ENCODE measurements at regions not wholly inside any gene's neighbourhood (a gene's known extent, or its start where the extent isn't known, plus 50 kb on each side); places are given as distances from the start of the nearest gene placed in this dataset.

DNA sequence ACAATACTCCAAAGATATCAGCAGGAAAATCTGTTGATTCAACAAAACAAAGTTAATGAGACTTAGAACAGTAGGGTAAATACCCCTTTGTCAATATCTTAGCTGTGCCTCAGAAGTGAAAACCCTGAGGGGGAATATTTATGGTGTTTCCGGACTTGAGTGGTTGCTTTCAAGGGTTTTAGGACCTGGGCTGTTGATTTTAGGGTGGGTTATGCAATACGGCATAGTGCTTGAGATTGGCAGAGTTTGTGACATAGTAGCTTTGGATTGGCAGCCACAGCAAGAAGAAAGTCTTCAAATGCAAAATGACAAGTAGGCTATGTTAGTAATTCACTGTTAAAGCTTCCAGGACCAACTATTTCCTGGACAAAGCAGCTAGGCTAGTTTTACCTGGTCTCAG is 826.3 kb upstream of the CDH2 start:
- 93 to 100% methylated on average over 2 of the region's 2 CpGs for WGBS, 2 experiments (ENCODE audit: insufficient coverage in 2 of 2)
- H3K27ac ChIP-seq (ENCODE audit: low read depth, low read length, severe bottlenecking): no peak overlapping the region

DNA sequence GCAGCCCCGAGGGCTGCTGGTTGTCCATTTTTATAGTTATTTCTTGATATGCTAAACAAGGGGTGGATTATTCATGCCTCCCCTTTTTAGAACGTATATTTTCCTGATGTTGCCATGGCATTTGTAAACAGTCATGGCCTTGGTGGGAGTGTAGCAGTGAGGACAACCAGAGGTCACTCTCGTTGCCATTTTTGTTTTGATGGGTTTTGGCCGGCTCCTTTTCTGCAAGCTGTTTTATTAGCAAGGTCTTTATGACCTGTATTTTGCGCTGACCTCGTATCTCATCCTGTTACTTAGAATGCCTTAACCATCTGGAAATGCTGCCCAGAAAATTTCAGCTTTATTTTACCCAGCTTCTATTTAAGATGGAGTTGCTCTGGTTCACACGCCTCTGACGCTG is 825.8 kb upstream of the CDH2 start:
- Histone ChIP-seq H3K9me3 (ENCODE audit: control insufficient read depth, low read length) (peaks cover under 1% of the 10 kb centered on the region), H3K27ac (ENCODE audit: low read depth, low read length, severe bottlenecking) (no peak overlapping the region), H3K36me3 (ENCODE audit: control insufficient read depth, insufficient read depth, low read length) (no peaks in the 10 kb centered on the region), H3K4me1 (ENCODE audit: control insufficient read depth, insufficient read depth, low read length, poor library complexity, severe bottlenecking) (peaks cover 6% of the 10 kb centered on the region), H3K4me3 (ENCODE audit: extremely low read depth, insufficient read depth, low read length, poor library complexity, severe bottlenecking) (no peak overlapping the region)
- 82 to 90% methylated on average over 2 to 3 of the region's 8 CpGs for WGBS, 2 experiments (ENCODE audit: insufficient coverage in 2 of 2)

More for the DNA sequence above, 826.3 kb upstream of the CDH2 start:
- H3K9me3 ChIP-seq (ENCODE audit: control insufficient read depth, low read length): peaks cover 5% of the 10 kb centered on the region
- peaks cover 6% of the 10 kb centered on the region for H3K4me1 ChIP-seq (ENCODE audit: control insufficient read depth, insufficient read depth, low read length, poor library complexity, severe bottlenecking)
- no peaks in the 10 kb centered on the region for H3K36me3 ChIP-seq (ENCODE audit: control insufficient read depth, insufficient read depth, low read length)
- no peak overlapping the region for H3K4me3 ChIP-seq (ENCODE audit: extremely low read depth, insufficient read depth, low read length, poor library complexity, severe bottlenecking)

DNA sequence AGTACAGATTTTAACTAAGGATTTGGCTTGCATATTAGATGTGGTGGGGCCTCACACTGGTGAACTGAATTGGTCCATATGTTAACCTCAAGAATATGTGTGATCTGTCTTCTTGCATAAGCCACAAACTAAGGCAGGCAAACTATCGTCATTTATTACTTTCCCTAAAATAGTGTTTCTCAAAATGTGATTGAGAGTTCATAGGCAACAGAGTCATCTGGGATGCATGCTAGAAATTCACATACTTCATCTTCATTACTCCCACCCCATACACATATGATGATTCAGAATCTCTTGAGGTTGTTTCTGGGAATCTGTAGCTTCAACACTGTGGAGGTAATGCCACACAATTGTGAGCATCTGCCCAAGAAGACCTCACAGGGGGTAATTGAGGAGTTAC is 822.8 kb upstream of the CDH2 start:
- Histone ChIP-seq H3K36me3 (ENCODE audit: control insufficient read depth, insufficient read depth, low read length) (no peaks in the 10 kb centered on the region), H3K27ac (ENCODE audit: low read depth, low read length, severe bottlenecking) (no peak overlapping the region)
- no CpG with 5 or more reads among the region's 1 CpG for WGBS, 2 experiments (ENCODE audit: insufficient coverage in 2 of 2)

DNA sequence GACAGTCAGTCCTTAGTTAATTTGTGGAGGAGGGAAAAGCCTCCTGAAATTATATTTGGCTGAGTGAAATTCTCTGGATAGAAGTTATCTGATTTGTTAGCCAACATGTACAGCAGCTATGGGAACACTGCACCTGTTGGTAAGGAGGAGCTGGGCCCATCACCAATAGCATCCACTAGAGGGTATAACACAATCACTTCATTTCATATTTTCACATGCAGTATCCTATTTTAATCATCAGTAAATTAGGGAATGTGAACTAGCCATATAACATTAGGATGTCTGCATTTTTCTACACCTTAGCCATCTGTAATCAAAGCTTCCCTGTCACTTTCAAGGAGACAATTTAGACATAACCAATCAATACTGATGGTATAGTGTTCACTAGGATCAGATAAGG is 818.4 kb upstream of the CDH2 start:
- Histone ChIP-seq H3K36me3 (ENCODE audit: control insufficient read depth, insufficient read depth, low read length) (no peaks in the 10 kb centered on the region), H3K4me1 (ENCODE audit: control insufficient read depth, insufficient read depth, low read length, poor library complexity, severe bottlenecking) (no peaks in the 10 kb centered on the region), H3K9me3 (ENCODE audit: control insufficient read depth, low read length) (no peaks in the 10 kb centered on the region), H3K4me3 (ENCODE audit: extremely low read depth, insufficient read depth, low read length, poor library complexity, severe bottlenecking) (no peak overlapping the region), H3K27ac (ENCODE audit: low read depth, low read length, severe bottlenecking) (no peak overlapping the region)

More for the DNA sequence above, 822.8 kb upstream of the CDH2 start:
- Histone ChIP-seq H3K4me1 (ENCODE audit: control insufficient read depth, insufficient read depth, low read length, poor library complexity, severe bottlenecking) (peaks cover 2% of the 10 kb centered on the region), H3K4me3 (ENCODE audit: extremely low read depth, insufficient read depth, low read length, poor library complexity, severe bottlenecking) (no peak overlapping the region), H3K9me3 (ENCODE audit: control insufficient read depth, low read length) (no peaks in the 10 kb centered on the region)

DNA sequence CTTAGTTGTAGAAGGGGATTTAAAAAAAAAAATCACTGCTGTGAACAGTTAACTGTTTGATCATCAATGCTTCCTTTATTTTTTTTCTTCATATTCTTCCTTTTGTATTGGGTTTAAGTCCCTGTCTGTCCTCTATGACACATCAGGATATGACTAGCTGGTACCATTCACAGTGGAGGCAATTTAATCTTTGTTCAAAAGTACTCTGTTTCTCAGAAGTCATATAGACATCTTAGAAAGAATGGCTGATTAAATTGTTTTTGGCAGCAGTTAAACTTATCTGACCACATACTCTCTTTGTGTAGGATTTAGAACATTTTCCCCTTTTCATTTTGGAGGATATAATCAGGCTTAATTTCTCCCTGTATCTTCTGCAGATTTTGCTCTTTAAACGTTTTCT is 807.8 kb upstream of the CDH2 start:
- no CpG with 5 or more reads among the region's 1 CpG for WGBS, 2 experiments (ENCODE audit: insufficient coverage in 2 of 2)
- Histone ChIP-seq H3K4me1 (ENCODE audit: control insufficient read depth, insufficient read depth, low read length, poor library complexity, severe bottlenecking) (no peaks in the 10 kb centered on the region), H3K4me3 (ENCODE audit: extremely low read depth, insufficient read depth, low read length, poor library complexity, severe bottlenecking) (no peak overlapping the region), H3K27ac (ENCODE audit: low read depth, low read length, severe bottlenecking) (no peak overlapping the region), H3K9me3 (ENCODE audit: control insufficient read depth, low read length) (no peaks in the 10 kb centered on the region), H3K36me3 (ENCODE audit: control insufficient read depth, insufficient read depth, low read length) (no peaks in the 10 kb centered on the region)

DNA sequence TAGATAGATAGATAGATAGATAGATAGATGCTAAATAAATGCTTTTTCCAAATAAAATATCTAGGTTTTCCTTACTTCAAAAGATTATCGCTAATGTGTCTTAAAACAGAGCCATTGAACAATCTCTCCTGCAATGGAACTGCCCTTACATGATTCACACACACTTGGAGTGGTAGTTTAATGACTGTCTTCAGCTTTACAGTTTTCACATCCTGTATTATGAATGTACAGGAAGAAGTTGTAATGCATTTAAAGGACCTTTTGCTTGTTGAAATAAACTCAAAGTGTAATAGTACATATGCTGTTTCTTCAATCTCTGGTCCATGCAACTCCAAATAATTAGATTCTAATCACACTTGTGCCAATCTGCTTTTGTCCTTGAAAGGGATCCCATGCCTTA is 797.6 kb upstream of the CDH2 start:
- WGBS, 2 experiments (ENCODE audit: insufficient coverage in 2 of 2): no CpG with 5 or more reads among the region's 1 CpG
- no peaks in the 10 kb centered on the region for H3K4me1 ChIP-seq (ENCODE audit: control insufficient read depth, insufficient read depth, low read length, poor library complexity, severe bottlenecking)
- no peak overlapping the region for H3K4me3 ChIP-seq (ENCODE audit: extremely low read depth, insufficient read depth, low read length, poor library complexity, severe bottlenecking)
- H3K9me3 ChIP-seq (ENCODE audit: control insufficient read depth, low read length): no peaks in the 10 kb centered on the region
- no peak overlapping the region for H3K27ac ChIP-seq (ENCODE audit: low read depth, low read length, severe bottlenecking)
- no peaks in the 10 kb centered on the region for H3K36me3 ChIP-seq (ENCODE audit: control insufficient read depth, insufficient read depth, low read length)

DNA sequence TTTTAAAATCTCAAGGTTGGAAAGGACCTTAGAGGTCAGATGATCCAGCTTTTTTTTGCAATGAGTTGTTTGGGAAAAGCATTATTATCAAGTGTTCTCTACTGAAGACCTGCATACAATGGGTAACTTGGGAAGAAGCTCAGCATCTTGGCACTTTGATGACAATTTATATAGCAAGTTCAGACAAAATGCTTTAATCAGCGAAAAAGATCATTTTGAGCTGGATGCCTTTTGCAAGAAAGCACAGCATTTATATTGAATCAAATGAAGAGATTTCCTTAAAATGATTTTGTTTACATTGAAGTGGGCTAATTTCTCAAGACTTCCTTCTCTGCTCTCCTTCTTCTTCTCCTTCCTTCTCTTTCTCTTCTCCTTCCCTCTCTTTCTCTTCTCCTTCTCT is 796.4 kb upstream of the CDH2 start:
- WGBS, 2 experiments (ENCODE audit: insufficient coverage in 2 of 2): 88 to 100% methylated on average over 1 of the region's 1 CpG

DNA sequence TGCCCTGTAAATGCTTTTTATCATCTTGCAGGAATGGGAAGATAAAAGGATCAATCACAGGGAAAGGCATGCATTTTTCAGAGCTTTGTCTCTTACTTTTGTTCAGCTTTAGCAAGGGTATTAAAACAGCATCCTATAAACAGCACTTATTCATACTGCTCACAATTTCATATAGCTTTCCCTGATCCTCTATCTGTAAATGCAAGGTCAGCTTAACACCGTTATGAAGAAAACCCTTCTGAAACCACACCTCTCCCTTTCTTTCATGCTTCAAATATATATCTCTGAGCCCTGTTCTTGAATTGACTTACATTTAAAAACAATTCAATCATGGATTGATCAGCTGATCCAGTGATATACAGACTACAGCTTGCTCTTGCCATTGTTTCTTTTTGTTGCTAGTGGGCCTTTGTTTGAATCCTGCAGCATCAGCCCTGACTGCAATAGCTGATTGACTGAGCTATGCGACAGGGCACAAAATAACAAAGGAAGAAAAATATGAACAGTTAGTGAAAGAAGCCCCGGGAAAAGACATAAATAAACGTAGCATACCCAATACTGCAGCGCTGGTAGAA is 795.5 kb upstream of the CDH2 start:
- 89 to 92% methylated on average over 4 to 5 of the region's 5 CpGs for WGBS, 2 experiments (ENCODE audit: insufficient coverage in 2 of 2)
- Histone ChIP-seq H3K27ac (ENCODE audit: low read depth, low read length, severe bottlenecking) (no peak overlapping the region), H3K4me1 (ENCODE audit: control insufficient read depth, insufficient read depth, low read length, poor library complexity, severe bottlenecking) (no peaks in the 10 kb centered on the region), H3K9me3 (ENCODE audit: control insufficient read depth, low read length) (no peaks in the 10 kb centered on the region), H3K36me3 (ENCODE audit: control insufficient read depth, insufficient read depth, low read length) (no peaks in the 10 kb centered on the region), H3K4me3 (ENCODE audit: extremely low read depth, insufficient read depth, low read length, poor library complexity, severe bottlenecking) (no peak overlapping the region)

More for the DNA sequence above, 796.4 kb upstream of the CDH2 start:
- no peak overlapping the region for H3K4me3 ChIP-seq (ENCODE audit: extremely low read depth, insufficient read depth, low read length, poor library complexity, severe bottlenecking)
- H3K27ac ChIP-seq (ENCODE audit: low read depth, low read length, severe bottlenecking): no peak overlapping the region
- H3K36me3 ChIP-seq (ENCODE audit: control insufficient read depth, insufficient read depth, low read length): no peaks in the 10 kb centered on the region
- no peaks in the 10 kb centered on the region for H3K9me3 ChIP-seq (ENCODE audit: control insufficient read depth, low read length)
- H3K4me1 ChIP-seq (ENCODE audit: control insufficient read depth, insufficient read depth, low read length, poor library complexity, severe bottlenecking): no peaks in the 10 kb centered on the region

DNA sequence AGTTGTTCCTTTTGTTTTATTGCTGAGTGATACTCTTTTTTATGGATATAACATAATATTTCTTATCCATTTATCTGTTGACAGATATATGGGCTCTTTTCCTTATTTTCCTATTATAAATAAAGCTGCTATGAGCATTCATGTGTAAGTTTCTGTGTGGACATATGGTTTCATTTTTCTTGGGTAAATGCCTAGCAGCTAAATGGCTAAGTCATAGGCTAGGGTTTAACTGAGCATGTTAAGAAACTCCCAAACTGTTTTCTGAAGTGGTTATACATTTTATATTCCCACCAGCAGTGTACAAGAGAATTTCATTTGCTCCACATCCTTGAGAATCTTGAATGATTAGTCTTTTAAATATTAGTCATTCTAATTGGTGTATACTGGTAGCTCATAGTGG is 786.6 kb upstream of the CDH2 start:
- Histone ChIP-seq H3K4me3 (ENCODE audit: extremely low read depth, insufficient read depth, low read length, poor library complexity, severe bottlenecking) (no peak overlapping the region), H3K4me1 (ENCODE audit: control insufficient read depth, insufficient read depth, low read length, poor library complexity, severe bottlenecking) (no peaks in the 10 kb centered on the region), H3K27ac (ENCODE audit: low read depth, low read length, severe bottlenecking) (no peak overlapping the region), H3K36me3 (ENCODE audit: control insufficient read depth, insufficient read depth, low read length) (no peaks in the 10 kb centered on the region), H3K9me3 (ENCODE audit: control insufficient read depth, low read length) (no peaks in the 10 kb centered on the region)

DNA sequence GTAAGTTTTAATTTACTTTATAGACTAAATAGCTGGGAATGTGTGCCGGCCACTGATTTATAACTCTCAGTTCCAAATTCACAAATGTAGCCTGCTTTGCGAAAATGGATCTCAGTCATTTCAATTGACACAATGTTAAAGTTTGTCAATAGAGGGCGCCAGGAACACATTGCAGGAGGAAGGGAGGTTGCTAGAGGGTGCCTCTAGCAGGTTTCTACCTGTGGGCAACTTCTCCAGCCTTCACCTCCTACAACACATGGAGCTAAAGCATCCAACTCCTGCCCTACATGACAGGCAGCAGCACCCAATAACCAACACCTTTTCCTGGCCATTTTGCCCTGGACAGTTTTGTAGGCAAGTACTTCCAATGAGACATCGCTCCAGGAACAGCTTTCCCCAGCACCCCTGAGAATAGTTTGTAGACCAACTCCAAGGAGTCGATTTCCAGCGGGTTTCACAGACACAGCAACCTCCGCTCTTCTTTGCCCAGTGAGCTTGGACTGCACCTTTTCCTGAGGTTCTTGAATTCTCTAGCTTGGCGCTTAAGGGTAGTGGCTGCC is 784.8 kb upstream of the CDH2 start:
- WGBS, 2 experiments (ENCODE audit: insufficient coverage in 2 of 2): 95 to 100% methylated on average over 4 to 5 of the region's 8 CpGs
- no peak overlapping the region for H3K27ac ChIP-seq (ENCODE audit: low read depth, low read length, severe bottlenecking)
- H3K9me3 ChIP-seq (ENCODE audit: control insufficient read depth, low read length): no peaks in the 10 kb centered on the region
- H3K4me3 ChIP-seq (ENCODE audit: extremely low read depth, insufficient read depth, low read length, poor library complexity, severe bottlenecking): no peak overlapping the region
- no peaks in the 10 kb centered on the region for H3K4me1 ChIP-seq (ENCODE audit: control insufficient read depth, insufficient read depth, low read length, poor library complexity, severe bottlenecking)
- H3K36me3 ChIP-seq (ENCODE audit: control insufficient read depth, insufficient read depth, low read length): no peaks in the 10 kb centered on the region

DNA sequence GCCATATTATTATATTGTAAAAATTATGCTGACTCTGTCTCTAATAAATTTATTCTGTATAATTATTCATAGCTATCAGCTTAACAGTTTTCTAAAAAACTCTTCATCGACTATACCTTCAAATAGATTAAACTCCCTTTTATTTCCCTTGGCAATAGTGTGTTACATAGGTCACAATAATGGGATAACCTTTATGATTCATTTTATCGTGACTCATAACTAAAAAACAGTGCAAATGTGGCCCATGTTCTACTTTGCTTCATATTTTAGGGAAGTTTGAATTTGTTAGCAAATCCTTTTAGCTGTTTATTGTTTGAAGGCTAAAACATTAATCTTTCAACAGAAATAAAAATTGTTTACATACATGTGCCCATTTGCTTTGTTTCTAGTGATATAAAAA is 783.2 kb upstream of the CDH2 start:
- no peaks in the 10 kb centered on the region for H3K4me1 ChIP-seq (ENCODE audit: control insufficient read depth, insufficient read depth, low read length, poor library complexity, severe bottlenecking)
- no peak overlapping the region for H3K4me3 ChIP-seq (ENCODE audit: extremely low read depth, insufficient read depth, low read length, poor library complexity, severe bottlenecking)
- H3K9me3 ChIP-seq (ENCODE audit: control insufficient read depth, low read length): no peaks in the 10 kb centered on the region
- no peak overlapping the region for H3K27ac ChIP-seq (ENCODE audit: low read depth, low read length, severe bottlenecking)
- H3K36me3 ChIP-seq (ENCODE audit: control insufficient read depth, insufficient read depth, low read length): no peaks in the 10 kb centered on the region
- no CpG with 5 or more reads among the region's 2 CpGs for WGBS, 2 experiments (ENCODE audit: insufficient coverage in 2 of 2)
